ENCODE measurements at regions not wholly inside any gene's neighbourhood (a gene's known extent, or its start where the extent isn't known, plus 50 kb on each side); places are given as distances from the start of the nearest gene placed in this dataset.
"Not testable (repeated sequence)": the region's sequence is repeated elsewhere in the genome, so short reads cannot be mapped to it uniquely, and the experiment has no call there.

DNA sequence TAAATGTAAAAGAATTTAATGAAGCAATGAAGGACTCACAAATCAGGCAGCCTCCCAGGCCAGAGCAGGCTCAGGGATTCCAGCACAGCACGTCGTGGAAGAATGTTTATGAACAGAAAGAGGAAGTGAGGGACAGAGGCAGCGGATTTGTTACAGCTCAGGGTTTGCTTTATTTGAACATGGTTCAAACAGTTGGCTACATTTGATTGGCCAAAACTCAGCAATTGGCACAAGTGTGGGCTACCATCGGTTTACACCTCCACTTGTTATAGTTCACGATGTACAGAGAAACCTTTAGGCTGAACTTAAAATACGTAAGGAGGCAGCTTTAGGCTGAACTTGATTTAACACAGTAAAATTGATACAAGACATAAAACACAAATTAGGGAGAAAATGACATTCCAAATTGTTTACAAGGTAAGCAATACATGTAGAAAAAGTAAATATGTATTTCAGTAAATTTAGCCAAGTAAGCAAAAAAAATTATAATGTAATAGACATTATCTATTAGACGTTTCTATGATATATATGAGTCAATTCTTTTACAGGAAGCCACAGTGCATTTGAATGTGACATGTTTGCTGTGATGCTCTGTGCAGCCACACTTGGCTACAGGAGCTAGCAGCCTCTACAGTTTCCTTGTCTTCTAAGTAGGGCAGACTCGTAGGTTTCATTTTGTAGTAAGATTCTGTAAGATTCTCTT lies 126.5 kb downstream of the ADSS2 start:
- DNase-seq: peak in 1 of 5 donors; percentile 79

DNA sequence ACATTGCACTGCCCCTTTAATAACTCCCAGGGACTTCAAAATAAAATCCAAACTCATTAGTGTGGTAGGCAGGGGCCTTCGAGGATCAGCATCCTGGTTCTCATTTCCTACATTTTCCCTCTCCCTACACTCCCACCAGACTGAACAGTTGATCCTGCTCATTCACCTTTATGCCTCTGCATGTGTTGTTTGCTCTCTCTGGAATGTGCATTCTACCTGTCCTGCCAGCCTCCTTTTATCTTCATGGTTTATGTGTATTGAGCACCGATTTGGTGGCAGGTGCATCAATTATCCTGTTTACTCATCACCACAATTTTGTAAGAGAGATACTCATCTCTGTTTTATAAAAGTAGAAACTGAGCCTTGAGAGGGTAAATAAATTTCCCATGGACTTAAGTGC lies 125.0 kb downstream of the ADSS2 start:
- no peak for DNase-seq

DNA sequence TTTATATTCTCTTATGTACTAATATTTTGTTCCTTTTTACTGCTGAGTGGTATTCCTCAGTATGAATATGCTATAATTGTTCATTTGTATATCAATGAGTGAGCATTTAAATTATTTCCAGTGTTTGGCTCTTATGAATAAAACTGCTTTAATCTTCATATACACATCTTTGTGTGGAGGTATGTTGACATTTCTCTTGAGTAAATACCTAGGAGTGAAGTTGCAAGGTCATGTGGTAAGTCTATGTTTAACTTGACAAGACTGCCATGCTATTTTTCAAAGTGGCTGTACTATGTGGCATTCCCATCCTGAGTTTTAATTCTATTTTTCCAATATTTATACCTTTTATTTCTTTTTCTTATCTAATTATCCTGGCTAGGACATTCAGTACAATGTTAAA lies 124.2 kb downstream of the ADSS2 start:
- DNase-seq: no peak

DNA sequence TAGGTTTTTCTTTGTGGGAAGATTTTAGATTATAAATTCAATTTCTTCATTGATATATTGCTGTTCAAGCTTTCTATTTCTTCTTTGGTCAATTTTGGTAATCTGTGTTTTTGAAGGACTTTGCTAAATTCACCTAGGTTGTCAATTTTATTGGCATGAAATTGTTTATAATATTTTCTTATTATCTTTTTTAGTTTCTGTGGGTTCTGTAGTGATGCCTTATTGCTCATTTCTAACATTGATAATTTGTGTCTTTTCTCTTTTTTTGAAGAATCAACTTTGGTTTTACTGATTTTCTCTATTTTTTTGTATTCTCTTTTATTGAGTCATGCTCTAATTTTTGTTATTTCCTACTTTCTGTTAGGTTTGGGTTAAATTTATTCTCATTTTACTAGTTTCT lies 123.2 kb downstream of the ADSS2 start:
- DNase-seq: no peak

DNA sequence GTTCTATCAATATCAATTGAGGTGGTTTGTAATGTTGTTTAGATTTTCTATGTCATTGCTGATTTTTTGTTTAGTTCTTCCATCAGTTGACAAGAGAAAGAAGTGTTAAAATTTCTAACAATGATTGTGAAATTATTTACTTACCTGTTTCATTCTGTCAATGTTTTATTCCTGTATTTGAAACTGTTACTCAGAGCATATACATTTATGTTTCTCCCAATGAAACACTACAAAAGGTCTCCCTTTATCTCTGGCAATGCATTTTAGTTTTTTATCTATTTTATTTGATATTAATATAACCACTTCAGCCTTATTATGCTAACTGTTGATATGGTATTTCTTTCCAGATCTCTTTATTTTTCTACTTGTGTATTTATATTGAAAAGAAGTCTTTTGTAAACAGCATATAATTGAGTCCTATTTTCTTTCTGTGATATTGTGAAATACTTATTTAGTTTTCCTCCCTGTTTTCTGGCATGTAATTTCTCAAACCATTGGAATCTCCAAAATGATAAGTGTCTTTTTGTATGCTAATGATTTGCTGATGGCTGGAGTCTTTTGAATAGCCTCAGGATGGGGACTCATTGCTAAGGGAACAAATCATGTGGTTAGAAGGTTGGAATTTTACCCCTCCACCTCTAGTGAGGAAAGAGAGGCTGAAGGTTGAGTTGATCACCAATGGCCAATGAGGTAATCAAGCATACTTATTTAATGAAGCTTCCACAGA lies 122.0 kb downstream of the ADSS2 start:
- no peak for DNase-seq

DNA sequence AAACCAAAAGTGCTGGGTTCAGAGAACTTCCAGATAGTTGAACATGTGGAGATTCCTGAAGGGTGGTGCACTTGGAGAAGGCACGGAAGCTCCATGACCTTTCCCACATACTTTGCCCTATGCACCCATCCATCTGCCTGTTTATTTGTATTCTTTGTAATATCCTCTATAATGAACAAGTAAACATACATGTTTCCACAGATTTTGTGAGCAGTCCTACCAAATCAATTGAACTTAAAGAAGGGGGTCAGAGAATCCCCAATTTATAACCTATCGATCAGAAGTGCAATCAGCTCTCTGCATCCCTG lies 121.4 kb downstream of the ADSS2 start:
- DNase-seq: no peak

DNA sequence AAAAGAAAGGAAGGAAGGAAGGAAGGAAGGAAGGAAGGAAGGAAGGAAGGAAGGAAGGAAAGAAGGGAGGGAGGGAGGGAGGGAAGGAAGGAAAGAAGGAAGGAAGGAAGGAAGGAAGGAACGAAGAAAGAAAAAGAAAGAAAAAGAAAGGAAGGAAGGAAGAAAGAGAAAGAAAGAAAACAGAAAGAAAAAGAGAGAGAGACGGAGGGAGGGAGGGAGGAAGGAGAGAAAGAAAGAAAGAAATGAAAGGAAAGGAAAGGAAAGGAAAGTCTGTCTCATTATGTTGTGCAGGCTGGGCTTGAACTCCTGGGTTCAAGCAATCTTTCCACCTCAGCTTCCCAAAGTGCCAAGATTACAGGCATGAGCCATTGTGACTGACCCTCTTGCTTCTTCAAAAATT lies 118.9 kb downstream of the ADSS2 start:
- not testable (repeated sequence) for DNase-seq

DNA sequence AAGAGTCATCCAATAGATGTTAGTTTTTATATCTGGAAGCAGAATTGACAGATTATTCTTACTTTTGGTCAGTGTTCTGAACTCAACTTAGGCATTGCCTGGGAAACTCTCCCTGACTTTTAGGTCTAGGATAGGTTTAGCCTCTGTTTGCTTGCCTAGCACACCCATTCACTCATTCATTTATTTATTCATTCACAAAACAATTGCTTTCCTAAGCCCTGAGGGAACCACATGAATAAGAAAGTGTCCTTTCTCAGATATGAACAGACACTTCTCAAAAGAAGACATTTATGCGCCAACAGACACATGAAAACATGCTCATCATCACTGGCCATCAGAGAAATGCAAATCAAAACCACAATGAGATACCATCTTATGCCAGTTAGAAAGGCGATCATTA lies 117.4 kb downstream of the ADSS2 start:
- DNase-seq: not testable (repeated sequence)

DNA sequence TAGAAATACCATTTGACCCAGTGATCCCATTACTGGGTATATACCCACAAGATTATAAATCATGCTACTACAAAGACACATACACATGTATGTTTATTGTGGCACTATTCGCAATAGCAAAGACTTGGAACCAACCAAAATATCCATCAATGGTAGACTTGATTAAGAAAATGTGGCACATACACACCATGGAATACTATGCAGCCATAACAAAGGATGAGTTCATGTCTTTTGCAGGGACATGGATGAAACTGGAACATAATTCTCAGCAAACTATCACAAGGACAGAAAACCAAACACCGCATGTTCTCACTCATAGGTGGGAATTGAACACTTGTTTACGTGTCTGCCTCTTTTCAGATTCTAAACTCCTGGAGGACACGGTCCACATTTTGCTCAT lies 116.9 kb downstream of the ADSS2 start:
- not testable (repeated sequence) for DNase-seq

DNA sequence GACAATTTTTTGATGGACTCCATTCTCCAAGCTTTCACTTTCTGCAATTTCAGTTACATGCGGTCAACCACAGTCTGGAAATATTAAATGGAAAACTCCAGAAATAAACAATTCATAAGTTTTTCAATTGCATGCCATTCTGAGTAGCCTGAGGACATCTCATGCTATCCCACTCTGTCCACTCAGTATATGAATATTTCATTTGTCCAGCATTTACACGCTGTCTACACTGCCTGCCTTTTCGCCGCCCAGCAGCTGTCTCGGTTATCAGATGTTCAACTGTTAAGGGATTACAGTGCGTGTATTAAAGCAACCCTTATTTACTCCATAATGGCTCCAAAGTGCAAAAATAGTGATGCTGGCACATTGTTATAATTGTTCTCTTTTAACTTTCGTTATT lies 116.3 kb downstream of the ADSS2 start:
- no peak for DNase-seq

DNA sequence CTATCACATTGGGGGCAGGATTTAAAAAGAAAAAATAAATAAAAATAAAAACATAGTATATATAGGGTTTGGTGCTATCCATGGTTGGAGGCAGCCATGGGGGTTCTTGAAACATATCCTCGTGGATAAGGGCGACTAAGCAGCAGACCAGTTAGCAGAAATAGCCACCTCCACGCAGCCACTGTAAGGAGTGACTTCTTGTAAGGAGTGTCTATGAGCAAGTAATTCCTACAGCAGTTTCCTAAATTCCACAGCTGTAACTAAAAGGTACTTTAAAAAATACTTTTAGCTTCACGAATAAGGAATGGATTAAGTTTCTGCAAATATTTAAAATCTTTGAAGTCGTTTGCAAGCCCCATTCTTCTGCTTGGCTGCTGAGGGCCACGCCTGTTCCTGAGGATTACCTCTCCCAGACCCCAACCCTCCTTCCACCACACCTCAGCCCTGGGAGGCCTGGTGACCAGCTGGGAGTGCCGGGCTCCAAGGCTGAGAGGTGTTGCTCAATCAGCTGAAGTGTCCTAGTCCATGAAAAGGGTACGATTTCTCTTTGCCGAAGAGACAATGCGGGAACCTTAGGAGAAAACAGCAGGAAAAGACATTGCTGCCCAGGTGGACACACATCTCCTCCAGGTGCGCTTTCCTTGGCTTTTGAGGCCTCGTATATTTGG lies 115.3 kb downstream of the ADSS2 start:
- DNase-seq: no peak

DNA sequence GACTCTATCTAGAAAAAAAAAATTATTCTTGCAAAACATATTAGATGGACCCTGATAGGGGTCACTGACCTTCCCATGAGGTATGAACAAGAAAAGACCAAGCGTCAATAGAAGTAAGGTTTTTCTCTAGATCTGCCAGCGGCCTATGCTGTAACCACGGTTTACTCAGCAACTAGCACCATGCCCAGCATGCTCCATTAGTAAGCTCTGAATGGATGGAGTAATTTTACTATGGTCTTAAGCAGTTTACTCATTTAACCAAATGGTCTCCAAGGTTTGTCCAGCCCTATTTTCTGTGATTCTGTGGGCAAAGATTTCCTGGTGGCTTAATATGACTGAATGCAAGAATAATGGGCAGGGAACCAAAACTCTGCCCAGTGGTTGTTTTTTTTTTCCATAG lies 113.9 kb downstream of the ADSS2 start:
- DNase-seq: no peak

DNA sequence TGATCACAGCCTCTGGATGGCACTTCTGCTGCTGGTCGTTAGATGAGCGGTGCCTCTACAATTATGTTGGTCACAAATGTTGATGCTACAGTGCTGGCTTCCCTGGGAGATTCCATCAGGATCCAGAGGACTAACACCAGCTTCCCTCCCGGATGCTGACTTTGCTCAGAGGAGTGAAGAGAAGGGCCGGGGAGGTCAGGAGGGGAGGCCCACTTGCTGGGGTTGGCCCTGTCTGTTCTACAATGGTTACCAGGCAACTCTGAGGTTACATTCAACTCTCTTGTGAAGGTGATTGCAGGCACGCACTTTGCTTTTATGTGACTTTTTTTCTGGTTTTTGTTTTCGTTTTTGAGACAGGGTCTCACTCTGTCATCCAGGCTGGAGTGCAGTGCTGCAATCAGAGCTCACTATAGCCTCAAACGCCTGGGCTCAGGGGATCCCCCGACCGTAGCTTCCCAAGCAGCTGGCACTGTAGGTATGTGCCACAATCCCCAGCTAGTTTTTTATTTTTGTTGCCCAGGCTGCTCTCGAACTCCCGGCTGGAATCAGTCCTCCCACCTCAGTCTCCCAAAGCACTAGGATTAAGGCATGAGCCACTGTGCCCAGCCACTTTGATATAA lies 112.5 kb downstream of the ADSS2 start:
- no peak for DNase-seq

DNA sequence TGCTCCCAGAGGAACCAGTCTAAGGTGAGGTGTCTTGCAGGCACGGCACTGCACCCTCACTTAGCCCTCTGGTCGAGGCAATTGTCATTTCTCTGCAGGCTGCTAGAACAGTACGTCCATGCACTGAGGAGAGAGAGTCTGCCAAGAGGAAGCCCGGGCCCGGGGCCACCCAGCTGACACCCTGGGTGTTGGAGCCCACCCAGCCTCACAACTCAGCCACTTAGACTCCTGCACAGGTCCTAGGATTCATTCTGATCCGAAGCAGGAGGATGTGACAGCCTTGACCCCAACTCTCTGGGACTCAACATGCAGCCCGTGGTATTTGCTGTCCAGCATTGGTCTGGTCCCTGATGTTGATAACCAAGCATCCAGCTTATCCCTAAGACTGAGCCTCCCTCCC lies 111.9 kb downstream of the ADSS2 start:
- no peak for DNase-seq

DNA sequence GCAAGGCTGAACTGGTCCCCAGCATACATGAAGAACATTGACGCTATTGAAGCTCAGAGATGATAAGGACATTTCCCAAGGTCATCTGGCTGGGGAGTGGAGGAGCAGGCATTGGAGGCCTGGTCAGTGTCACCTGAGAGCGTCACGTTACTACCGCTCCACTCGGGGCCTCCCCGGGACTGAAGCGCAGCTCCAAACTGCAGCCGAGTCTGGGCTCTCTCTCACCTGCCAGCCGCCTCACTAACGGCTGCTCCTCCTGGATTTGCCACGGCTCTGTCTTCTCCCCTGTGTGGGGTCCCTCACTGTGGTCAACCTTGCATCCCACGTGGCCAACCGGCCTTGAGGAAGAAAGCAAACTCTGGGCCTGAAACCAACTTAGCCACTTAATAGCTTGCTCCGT lies 111.3 kb downstream of the ADSS2 start:
- DNase-seq: no peak

DNA sequence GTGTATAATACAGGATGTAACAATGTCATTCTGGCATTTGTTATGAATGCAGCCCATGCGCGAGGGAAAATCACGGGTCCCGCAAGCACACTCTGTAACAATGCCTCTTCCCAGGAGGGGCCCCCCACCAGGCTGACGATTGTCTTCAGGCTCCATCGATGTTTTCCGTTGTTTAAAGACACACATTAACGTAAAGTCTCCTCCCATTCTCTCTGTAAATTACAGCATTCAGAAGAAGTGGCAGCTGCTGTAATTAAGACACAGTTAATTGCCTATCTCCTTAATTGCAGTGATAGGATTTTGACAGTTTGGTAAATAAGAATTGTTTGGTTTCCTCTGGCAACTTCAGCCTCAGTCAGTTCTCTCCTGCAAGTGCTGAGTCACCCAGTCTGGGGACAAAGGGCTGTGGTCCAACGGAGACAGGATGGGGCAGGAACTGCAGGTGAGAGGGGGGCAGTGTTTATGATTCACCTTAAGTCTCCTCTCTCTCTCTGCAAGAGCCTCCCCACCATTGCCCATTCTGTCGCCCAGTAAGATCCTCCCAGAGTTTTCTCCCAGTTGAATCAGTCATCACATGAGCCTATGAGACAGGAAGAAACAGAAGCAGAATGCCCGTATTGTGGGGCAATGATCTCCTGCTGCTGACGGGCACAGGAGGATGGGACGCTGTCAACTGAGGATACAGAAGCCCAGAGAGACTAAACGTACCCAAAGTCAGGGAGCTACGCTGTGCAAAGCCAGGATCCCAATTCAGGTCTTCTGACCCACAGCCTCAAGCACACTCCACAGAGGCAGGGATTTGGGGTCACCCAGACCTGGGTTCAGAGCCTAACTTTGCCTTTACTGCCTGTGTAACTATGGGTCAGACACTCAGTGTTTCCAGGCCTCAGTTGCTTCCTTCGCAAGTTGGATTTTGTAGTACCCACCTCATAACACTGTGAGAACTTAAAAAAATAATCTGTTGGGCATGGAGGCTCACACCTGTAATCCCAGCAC lies 110.0 kb downstream of the ADSS2 start:
- DNase-seq: peak in 1 of 5 donors; percentile 71

DNA sequence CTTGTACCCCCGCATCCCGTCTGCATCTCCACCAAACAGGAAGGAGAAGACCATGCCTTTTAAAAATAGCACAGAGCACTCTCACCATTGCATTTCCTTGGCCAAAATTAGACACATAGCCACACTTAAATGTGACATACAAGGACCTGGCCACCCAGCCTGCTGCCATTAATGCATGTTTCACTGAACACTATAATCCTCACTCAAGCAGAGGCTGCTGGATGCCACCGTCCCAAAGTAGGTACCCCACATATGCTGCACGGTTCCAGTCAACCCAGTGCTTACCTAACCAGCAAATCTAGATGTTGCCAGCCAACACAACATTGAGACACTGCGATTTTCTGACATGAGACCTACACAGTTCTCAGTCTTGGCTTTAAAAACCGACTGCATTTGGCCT lies 107.7 kb downstream of the ADSS2 start:
- DNase-seq: no peak

DNA sequence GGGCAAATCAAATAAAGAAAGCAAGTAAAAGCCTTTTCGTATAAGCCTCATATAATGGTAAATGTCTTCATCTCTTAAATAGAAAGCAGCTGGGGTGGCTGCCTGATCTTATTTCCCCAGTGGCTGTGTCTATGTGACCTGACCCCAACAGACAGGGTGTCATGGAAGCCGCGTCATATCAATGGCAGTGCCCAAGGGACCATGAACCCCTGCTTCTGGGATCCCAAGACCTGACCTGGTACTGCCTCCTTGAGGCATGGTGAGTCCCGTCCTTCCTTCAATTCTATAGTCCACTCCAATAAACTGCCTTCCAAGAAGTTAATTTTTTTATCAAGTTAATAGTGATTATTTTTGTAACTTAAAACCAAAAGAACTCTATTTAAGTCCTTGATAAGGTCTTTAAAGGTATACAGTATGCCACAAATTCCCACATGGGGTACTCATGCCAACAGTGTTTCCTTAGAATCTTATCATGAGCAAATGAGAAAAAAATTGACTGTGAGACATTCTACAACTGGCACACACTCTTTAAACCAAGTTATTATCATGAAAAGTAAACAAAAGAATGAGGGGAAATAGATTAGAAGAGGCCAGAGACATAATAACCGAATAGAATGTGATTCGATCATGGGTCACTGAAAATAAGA lies 104.6 kb downstream of the ADSS2 start:
- no peak for DNase-seq

DNA sequence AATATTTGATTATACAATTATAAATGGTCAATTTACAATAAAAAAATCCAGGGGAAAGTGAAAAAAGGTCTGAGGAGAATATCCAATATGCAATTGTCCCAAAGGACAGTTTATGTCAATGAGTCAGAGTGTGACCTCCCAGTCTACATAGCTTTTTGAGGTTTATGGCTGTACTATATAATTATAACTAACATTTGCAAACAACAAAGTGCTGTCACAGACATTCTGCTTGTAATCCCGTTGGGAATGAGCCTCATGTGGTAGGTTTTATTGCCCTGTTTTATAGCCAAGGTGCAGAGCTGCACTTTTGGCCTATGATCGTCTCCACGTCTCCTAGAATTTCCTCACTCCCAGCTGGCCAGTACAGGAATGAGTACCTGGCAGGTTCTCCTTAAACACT lies 103.8 kb downstream of the ADSS2 start:
- no peak for DNase-seq

DNA sequence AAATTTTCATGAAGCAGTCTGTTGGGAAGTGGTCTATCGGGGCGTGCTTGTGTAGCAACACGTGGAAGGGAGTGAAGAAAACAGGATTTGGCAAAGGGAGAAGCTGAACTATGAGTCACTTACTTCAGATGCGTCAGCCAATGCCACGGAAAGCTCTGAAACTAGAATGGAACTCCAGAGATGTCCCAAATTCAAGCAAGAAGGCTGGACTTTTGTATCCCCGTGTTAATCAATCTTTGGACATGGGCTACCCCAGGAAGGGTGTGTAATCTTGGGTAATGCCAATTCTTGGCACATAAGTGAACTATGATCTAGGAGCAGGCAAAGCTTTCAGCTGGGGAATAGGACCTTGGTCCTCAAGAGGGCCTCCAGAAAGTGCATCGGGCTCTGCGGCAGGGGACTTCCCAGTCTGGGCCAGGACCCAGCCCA lies 102.6 kb downstream of the ADSS2 start:
- DNase-seq: no peak

DNA sequence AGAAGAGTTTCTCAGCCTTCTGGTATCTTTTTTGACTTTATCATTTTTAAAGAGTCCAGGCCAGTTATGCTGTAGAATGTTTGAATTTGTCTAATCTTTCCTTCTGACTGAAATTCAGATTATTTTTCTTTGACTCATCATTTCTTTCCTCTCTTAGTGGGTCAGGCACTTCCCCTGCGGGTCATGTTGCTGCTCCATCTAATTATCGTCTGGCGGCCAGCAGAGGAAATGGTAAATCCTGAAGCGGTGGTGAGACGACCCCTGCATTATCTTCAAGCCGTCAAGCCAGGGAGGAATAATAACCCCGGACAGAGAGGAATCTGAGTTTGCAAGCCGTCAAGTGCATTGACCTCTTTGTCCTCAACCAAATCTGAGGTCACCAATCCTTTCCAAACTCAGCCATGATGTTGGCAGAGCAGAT lies 102.1 kb downstream of the ADSS2 start:
- peak in 1 of 5 donors; percentile 32 for DNase-seq

DNA sequence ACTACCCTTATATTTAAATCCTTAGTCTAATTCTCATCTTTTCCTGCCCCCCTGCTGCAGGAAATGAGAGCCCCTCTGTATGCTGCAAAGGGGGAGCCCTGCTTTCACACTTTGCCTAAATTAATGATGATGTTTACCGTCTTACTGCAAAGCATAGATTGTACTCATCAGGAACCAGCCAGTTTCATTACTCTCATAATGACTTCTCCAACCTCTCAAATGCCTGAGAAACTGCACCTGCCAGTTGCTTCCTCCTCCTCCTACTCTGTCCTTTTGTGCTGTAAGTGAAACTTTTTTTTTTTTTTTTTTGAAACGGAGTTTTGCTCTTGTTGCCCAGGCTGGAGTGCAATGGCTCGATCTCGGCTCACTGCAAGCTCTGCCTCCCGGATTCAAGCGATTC lies 101.7 kb downstream of the ADSS2 start:
- peak in 1 of 5 donors; percentile 69 for DNase-seq

Data from T-helper 1 cell (primary cell).